ENCODE measurements at regions not wholly inside any gene's neighbourhood (a gene's known extent, or its start where the extent isn't known, plus 50 kb on each side); places are given as distances from the start of the nearest gene placed in this dataset.

DNA sequence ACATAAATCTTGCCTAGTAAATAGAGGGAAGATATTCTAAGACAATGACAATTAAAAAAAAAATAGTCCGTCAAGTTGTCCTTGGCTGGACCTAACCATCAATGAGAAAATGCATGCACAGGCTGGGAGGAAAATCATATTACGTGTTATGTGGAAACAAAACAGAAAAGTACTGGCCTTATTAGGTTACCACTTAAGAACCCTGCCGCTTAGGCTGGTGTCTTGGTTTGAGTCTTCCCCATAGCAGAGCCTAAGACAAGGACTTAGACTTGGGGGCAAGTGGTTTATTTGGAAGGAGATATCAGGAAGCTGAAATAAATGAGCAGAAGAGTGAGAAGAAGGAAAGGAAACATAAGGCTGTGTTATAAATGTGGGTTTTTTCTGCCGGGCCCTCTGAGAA lies 186.4 kb downstream of the MRPL39 start:
- H3K4me3 ChIP-seq (ENCODE audit: low read length), result no peak overlapping the region
- no peaks in the 10 kb centered on the region for H3K36me3 ChIP-seq (ENCODE audit: insufficient read depth, low read depth, low read length)
- H3K4me1 ChIP-seq (ENCODE audit: insufficient read depth, low read length), result no peaks in the 10 kb centered on the region
- H3K9me3 ChIP-seq (ENCODE audit: insufficient read depth, low read depth, low read length), result no peaks in the 10 kb centered on the region
- no peak overlapping the region for H3K9ac ChIP-seq (ENCODE audit: low read depth, low read length)
- H3K27me3 ChIP-seq (ENCODE audit: insufficient read depth, low read length), result no peaks in the 10 kb centered on the region
- H3K27ac ChIP-seq (ENCODE audit: low read length), result no peak overlapping the region

GRCh38 chr21:25416669-25417068 lies 190.6 kb downstream of the MRPL39 start:
- H3K36me3 ChIP-seq (ENCODE audit: insufficient read depth, low read depth, low read length), result no peaks in the 10 kb centered on the region

GRCh38 chr21:25412100-25412499 lies 195.2 kb downstream of the MRPL39 start:
- H3K9me3 ChIP-seq (ENCODE audit: insufficient read depth, low read depth, low read length), result no peaks in the 10 kb centered on the region
- no peak overlapping the region for H3K9ac ChIP-seq (ENCODE audit: low read depth, low read length)
- no peak overlapping the region for H3K4me3 ChIP-seq (ENCODE audit: low read length)
- no peaks in the 10 kb centered on the region for H3K4me1 ChIP-seq (ENCODE audit: insufficient read depth, low read length)
- no peaks in the 10 kb centered on the region for H3K36me3 ChIP-seq (ENCODE audit: insufficient read depth, low read depth, low read length)
- no peak overlapping the region for H3K27ac ChIP-seq (ENCODE audit: low read length)
- no peaks in the 10 kb centered on the region for H3K27me3 ChIP-seq (ENCODE audit: insufficient read depth, low read length)

More at GRCh38 chr21:25416669-25417068, 190.6 kb downstream of the MRPL39 start:
- Histone ChIP-seq H3K9ac (ENCODE audit: low read depth, low read length) (no peak overlapping the region), H3K4me1 (ENCODE audit: insufficient read depth, low read length) (no peaks in the 10 kb centered on the region), H3K27me3 (ENCODE audit: insufficient read depth, low read length) (no peaks in the 10 kb centered on the region), H3K27ac (ENCODE audit: low read length) (no peak overlapping the region), H3K4me3 (ENCODE audit: low read length) (no peak overlapping the region), H3K9me3 (ENCODE audit: insufficient read depth, low read depth, low read length) (no peaks in the 10 kb centered on the region)

GRCh38 chr21:25409978-25410377 lies 197.3 kb downstream of the MRPL39 start:
- no peaks in the 10 kb centered on the region for H3K27me3 ChIP-seq (ENCODE audit: insufficient read depth, low read length)
- no peak overlapping the region for H3K27ac ChIP-seq (ENCODE audit: low read length)
- no peaks in the 10 kb centered on the region for H3K4me1 ChIP-seq (ENCODE audit: insufficient read depth, low read length)
- no peaks in the 10 kb centered on the region for H3K36me3 ChIP-seq (ENCODE audit: insufficient read depth, low read depth, low read length)
- H3K4me3 ChIP-seq (ENCODE audit: low read length), result no peak overlapping the region
- no peaks in the 10 kb centered on the region for H3K9me3 ChIP-seq (ENCODE audit: insufficient read depth, low read depth, low read length)
- H3K9ac ChIP-seq (ENCODE audit: low read depth, low read length), result no peak overlapping the region

DNA sequence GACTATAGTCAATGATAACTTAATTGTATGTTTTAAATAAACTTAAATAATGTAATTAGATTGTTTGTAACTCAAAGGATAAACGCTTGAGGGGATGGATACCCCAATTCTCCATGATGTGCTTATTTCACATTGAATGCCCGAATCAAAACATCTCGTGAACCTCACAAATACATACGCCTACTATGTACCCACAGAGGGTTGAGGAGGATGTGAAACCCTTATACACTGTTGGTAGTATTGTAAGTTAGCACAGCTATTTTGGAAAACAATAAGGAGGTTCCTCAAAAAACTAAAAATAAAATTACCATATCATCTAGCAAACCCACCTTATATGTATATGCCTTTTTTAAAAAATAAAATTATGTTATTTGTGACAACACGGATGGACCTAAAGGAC lies 198.6 kb downstream of the MRPL39 start:
- H3K4me1 ChIP-seq (ENCODE audit: insufficient read depth, low read length), result no peaks in the 10 kb centered on the region
- no peaks in the 10 kb centered on the region for H3K36me3 ChIP-seq (ENCODE audit: insufficient read depth, low read depth, low read length)
- no peak overlapping the region for H3K4me3 ChIP-seq (ENCODE audit: low read length)
- H3K27me3 ChIP-seq (ENCODE audit: insufficient read depth, low read length), result no peaks in the 10 kb centered on the region
- no peaks in the 10 kb centered on the region for H3K9me3 ChIP-seq (ENCODE audit: insufficient read depth, low read depth, low read length)
- no peak overlapping the region for H3K9ac ChIP-seq (ENCODE audit: low read depth, low read length)
- no peak overlapping the region for H3K27ac ChIP-seq (ENCODE audit: low read length)

DNA sequence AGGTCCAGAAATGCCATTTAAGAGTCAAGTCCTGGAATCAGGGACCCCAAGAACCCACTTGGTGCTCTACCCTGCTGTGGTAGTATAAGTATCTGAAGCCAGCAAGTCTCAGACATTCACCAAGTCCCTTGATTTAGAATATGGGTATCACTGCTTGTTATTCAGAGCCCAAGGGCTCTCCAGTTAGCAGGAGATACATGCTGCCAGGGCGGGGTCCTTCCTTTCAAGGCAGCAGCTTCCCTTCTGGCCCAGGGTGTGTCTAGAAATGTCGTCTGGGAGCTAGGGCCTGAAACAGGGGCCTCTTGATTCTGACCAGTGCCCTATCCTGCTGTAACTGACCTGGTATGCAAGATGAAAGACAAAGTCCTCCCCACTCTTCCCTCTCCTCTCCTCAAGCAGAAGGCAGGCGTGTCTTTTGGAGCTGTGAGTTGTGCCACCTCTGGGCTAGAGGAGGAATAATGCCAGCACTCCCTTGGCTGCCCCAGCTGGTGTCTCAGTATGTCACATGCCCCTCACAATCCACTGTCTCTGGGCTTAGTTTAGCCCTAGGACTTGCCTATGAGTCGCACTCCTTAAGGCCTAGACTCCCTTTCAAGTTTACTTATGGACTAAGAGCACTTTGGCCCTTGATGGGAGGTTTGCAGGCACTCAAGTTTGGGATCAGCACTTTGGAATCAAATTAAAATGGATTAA lies 200.2 kb downstream of the MRPL39 start:
- H3K9me3 ChIP-seq (ENCODE audit: insufficient read depth, low read depth, low read length), result no peaks in the 10 kb centered on the region
- H3K4me3 ChIP-seq (ENCODE audit: low read length), result no peak overlapping the region
- no peak overlapping the region for H3K9ac ChIP-seq (ENCODE audit: low read depth, low read length)
- H3K27me3 ChIP-seq (ENCODE audit: insufficient read depth, low read length), result no peaks in the 10 kb centered on the region
- H3K36me3 ChIP-seq (ENCODE audit: insufficient read depth, low read depth, low read length), result no peaks in the 10 kb centered on the region
- H3K27ac ChIP-seq (ENCODE audit: low read length), result no peak overlapping the region
- no peaks in the 10 kb centered on the region for H3K4me1 ChIP-seq (ENCODE audit: insufficient read depth, low read length)

- Histone ChIP-seq H3K4me3 (ENCODE audit: low read length) (no peak overlapping the region), H3K9me3 (ENCODE audit: insufficient read depth, low read depth, low read length) (no peaks in the 10 kb centered on the region), H3K27me3 (ENCODE audit: insufficient read depth, low read length) (no peaks in the 10 kb centered on the region), H3K36me3 (ENCODE audit: insufficient read depth, low read depth, low read length) (no peaks in the 10 kb centered on the region), H3K9ac (ENCODE audit: low read depth, low read length) (no peak overlapping the region), H3K27ac (ENCODE audit: low read length) (no peak overlapping the region), H3K4me1 (ENCODE audit: insufficient read depth, low read length) (no peaks in the 10 kb centered on the region)
These were observed 201.3 kb downstream of the MRPL39 start for GRCh38 chr21:25405984-25406383.

DNA sequence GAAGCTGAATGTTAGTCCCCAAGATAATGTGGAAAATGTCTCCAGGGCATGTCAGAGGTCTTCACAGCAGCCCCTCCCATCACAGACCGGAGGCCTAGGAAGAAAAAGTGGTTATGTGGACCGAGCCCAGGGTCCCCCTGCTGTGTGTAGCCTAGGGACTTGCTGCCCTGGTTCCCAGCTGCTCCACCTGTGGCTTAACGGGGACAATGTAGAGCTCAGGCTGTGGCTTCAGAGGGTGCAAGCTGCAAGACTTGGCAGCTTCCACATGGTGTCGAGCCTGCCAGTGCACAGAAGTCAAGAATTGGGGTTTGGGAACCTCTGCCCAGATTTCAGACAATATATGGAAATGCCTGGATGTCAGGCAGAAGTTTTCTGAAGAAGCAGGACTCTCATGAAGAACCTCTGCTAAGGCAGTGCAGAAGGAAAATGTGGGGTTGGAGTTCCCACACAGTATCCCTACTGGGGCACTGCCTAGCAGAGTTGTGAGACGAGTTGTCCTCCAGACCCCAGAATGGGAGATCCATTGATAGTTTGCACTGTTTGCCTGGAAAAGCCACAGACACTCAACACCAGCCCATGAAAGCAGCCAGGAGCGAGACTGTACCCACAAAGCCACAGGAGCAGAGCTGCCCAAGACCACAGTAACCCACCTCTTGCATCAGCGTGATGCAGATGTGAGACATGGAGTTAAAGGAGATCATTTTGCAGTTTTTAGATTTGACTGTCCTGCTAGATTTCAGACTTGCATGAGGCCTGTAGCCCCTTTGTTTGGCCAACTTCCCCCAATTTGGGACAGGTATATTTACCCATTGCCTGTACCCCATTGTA lies 204.9 kb downstream of the MRPL39 start:
- Histone ChIP-seq H3K4me1 (ENCODE audit: insufficient read depth, low read length) (no peaks in the 10 kb centered on the region), H3K4me3 (ENCODE audit: low read length) (no peak overlapping the region), H3K9ac (ENCODE audit: low read depth, low read length) (no peak overlapping the region), H3K36me3 (ENCODE audit: insufficient read depth, low read depth, low read length) (no peaks in the 10 kb centered on the region), H3K9me3 (ENCODE audit: insufficient read depth, low read depth, low read length) (no peaks in the 10 kb centered on the region), H3K27me3 (ENCODE audit: insufficient read depth, low read length) (no peaks in the 10 kb centered on the region), H3K27ac (ENCODE audit: low read length) (no peak overlapping the region)

DNA sequence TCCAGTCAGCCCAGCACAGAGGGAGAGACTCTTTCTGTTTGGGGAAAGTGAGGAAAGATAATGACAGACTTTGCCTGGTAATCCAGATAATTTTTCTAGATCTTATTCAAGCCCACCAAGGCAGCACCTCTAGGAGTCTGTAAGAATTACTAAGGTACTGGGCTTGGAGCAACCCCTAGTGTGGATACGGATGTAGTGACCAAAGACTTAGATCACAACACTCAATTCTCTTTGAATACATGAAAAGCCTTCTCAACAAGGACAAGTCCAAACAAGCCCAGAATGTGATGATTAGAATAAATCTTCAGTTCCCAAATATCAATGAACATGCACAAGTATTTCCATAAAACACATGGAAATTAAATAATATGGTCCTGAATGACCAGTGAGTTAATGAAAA lies 206.9 kb downstream of the MRPL39 start:
- H3K27me3 ChIP-seq (ENCODE audit: insufficient read depth, low read length), result no peaks in the 10 kb centered on the region
- no peak overlapping the region for H3K4me3 ChIP-seq (ENCODE audit: low read length)
- no peak overlapping the region for H3K9ac ChIP-seq (ENCODE audit: low read depth, low read length)
- no peaks in the 10 kb centered on the region for H3K36me3 ChIP-seq (ENCODE audit: insufficient read depth, low read depth, low read length)
- no peak overlapping the region for H3K27ac ChIP-seq (ENCODE audit: low read length)
- H3K9me3 ChIP-seq (ENCODE audit: insufficient read depth, low read depth, low read length), result no peaks in the 10 kb centered on the region
- H3K4me1 ChIP-seq (ENCODE audit: insufficient read depth, low read length), result no peaks in the 10 kb centered on the region

DNA sequence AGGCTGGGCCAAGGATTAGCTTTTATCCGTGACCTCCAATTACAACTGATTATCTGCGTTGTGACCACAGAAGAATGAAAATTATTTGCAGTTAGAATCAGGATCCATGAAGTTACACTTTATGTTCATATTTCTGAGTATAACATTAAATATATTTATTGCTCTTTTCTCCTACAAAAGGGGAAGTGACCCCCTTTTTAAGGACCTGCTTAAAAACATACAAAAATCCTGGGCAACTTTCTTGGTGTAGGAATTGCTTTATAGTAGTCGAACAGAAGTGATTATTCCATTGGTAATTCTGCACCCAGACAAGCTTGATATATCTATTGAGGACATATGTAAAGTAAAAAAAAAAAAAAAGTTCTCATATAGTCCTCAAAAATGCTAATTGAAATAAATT lies 208.7 kb downstream of the MRPL39 start:
- Histone ChIP-seq H3K36me3 (ENCODE audit: insufficient read depth, low read depth, low read length) (no peaks in the 10 kb centered on the region), H3K9ac (ENCODE audit: low read depth, low read length) (no peak overlapping the region), H3K27ac (ENCODE audit: low read length) (no peak overlapping the region), H3K4me3 (ENCODE audit: low read length) (no peak overlapping the region), H3K27me3 (ENCODE audit: insufficient read depth, low read length) (no peaks in the 10 kb centered on the region), H3K4me1 (ENCODE audit: insufficient read depth, low read length) (no peaks in the 10 kb centered on the region), H3K9me3 (ENCODE audit: insufficient read depth, low read depth, low read length) (no peaks in the 10 kb centered on the region)

GRCh38 chr21:25396135-25396711 lies 211.1 kb downstream of the MRPL39 start:
- no peak overlapping the region for H3K9ac ChIP-seq (ENCODE audit: low read depth, low read length)
- H3K27ac ChIP-seq (ENCODE audit: low read length), result no peak overlapping the region
- no peaks in the 10 kb centered on the region for H3K27me3 ChIP-seq (ENCODE audit: insufficient read depth, low read length)
- no peaks in the 10 kb centered on the region for H3K9me3 ChIP-seq (ENCODE audit: insufficient read depth, low read depth, low read length)
- no peaks in the 10 kb centered on the region for H3K4me1 ChIP-seq (ENCODE audit: insufficient read depth, low read length)
- H3K4me3 ChIP-seq (ENCODE audit: low read length), result no peak overlapping the region
- H3K36me3 ChIP-seq (ENCODE audit: insufficient read depth, low read depth, low read length), result no peaks in the 10 kb centered on the region

DNA sequence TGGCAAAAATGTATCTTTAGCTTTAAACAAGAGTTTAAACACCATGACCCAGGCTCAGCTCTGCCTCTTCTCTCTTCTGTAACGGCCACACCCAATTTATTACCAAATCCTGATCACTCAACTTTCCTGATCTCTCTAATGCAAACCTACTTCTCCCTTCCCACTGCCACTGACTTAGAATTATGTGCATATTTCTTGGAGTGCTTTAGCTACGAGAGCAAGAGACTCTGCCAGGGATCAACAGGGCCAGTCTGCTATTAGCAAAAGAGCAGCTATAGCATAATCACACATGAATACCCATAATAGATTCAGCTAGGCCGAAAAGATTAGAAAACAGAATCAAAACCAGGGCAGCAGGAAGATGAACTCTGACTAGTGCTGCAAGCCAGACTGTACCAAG lies 215.5 kb downstream of the MRPL39 start:
- H3K27me3 ChIP-seq (ENCODE audit: insufficient read depth, low read length), result no peaks in the 10 kb centered on the region
- H3K9ac ChIP-seq (ENCODE audit: low read depth, low read length), result no peak overlapping the region
- no peaks in the 10 kb centered on the region for H3K4me1 ChIP-seq (ENCODE audit: insufficient read depth, low read length)
- no peak overlapping the region for H3K27ac ChIP-seq (ENCODE audit: low read length)
- no peaks in the 10 kb centered on the region for H3K9me3 ChIP-seq (ENCODE audit: insufficient read depth, low read depth, low read length)
- H3K4me3 ChIP-seq (ENCODE audit: low read length), result no peak overlapping the region
- no peaks in the 10 kb centered on the region for H3K36me3 ChIP-seq (ENCODE audit: insufficient read depth, low read depth, low read length)
